Activated T-helper 1 cell treated with Interleukin-2 at 50 U/mL for 16 hours (primary cell): ENCODE measurements at regions not wholly inside any gene's neighbourhood (a gene's known extent, or its start where the extent isn't known, plus 50 kb on each side); places are given as distances from the start of the nearest gene placed in this dataset.
"Not testable (repeated sequence)": the region's sequence is repeated elsewhere in the genome, so short reads cannot be mapped to it uniquely, and the experiment has no call there.

Source experiments
- DNase-seq: peaks from one replicate; pipeline ENCODE4 v3.0.0-alpha.2; 2020; ENCODE audit warnings: low read depth

DNA sequence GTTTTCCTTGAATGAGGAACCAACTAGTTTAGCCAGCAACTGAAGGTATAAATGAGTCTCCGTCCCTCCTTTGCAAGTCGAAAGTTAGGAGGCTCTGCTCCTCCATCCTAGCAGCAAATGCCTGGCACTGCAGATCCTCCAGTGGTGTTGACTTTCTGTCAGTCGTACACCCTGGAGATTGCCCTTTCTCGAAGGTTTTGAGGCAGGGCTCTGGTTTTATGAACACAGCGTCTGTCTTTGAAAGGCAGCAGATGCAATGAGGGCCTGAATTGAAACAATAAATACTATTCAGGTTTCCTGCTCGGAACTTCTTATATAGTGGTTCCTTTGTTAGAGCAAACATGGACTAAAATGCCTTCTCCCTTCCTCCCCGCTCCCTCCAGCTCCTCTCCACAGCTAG is 284.0 kb downstream of the TMEM38B start:
- DNase-seq: no peak

DNA sequence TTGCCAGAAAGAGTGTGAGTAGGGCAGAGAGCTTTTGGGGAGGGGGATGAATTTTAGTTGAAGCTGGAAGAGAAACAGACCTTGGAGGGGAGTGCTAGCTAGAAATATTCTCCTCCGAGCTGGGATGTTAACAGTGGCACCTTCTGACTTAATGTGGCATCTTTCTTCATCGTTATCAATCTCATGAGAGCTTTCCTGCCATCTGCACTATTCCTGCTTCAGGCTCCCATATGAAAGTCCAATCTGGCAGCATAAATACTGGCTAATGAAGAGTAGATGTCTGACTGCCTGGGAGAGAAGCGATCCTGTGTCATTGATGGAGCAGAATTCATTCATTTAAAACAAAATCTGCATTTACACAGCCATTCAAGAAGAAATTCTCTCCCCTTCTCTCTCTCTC is 284.5 kb downstream of the TMEM38B start:
- DNase-seq: no peak

DNA sequence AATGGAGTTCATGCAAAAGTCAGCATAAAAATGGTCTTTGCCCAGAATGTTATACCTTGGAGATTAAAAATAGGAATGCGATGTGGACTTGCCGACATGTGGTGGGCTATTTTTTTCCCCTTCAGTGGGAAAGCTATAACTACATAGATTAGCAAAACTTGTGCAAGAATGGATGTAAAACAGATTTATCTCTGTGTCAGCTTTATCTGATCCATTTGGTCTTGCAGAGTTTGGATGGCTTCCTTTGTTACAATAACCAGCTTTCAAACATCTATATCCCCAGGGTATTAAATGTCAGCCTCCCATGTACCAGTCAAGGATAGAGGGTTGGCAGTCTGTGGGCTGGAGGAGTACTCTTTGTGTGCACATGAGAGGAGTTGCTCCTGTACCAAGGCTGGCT is 284.9 kb downstream of the TMEM38B start:
- no peak for DNase-seq

DNA sequence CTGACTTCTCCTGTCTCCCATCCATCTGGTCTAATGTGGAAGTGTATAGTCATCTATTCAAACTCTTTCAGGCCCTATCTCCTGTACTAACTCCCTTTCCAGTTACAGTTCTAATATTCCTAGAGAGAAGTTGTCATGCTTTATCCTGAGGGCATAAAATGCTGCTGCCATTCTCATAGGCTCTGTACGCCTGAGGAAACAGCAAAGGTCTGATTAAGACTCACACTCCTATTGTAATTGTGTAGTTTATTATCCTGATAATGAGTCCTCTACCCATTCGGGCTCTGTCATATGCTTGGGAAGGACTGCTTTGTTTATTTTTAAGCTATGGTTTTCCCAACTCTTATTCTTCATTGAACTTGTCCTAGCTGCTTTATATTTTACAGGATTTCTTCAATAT is 290.4 kb downstream of the TMEM38B start:
- DNase-seq: no peak

DNA sequence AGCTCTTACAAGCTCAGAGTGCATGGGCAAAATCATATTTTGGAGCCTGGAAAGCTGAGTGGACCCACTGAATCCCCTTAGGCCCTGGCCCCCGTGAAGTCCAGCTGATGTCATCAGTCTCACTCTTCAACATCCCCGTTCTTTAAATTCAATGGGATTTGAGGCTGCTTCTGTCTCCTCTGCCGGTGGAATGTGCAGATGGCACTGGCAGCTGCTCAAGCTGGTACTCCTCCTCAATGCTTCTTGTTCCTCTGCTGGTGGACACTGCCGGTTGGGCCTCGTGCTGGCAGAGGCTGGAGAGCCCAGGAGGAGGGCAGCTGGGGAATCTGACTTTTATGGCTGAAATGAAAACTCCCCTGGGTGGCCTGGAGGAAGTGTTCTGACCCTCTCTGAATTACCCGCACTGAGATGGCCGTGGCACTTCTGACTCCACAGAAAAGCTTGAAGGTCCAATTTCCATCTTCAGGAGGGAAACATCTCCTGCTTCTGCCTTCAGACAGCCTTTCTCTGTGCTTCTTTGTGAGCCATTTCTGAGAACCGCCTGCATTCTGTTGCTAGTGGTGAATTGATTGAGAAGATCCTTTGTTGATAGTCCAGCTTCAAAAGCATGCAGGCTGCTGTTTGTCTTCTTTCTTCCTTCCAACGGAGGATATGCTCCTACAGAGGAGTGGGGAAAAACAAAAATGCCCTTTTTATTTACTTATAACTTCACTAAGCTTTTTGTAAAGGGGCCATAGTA is 298.9 kb downstream of the TMEM38B start:
- no peak for DNase-seq

DNA sequence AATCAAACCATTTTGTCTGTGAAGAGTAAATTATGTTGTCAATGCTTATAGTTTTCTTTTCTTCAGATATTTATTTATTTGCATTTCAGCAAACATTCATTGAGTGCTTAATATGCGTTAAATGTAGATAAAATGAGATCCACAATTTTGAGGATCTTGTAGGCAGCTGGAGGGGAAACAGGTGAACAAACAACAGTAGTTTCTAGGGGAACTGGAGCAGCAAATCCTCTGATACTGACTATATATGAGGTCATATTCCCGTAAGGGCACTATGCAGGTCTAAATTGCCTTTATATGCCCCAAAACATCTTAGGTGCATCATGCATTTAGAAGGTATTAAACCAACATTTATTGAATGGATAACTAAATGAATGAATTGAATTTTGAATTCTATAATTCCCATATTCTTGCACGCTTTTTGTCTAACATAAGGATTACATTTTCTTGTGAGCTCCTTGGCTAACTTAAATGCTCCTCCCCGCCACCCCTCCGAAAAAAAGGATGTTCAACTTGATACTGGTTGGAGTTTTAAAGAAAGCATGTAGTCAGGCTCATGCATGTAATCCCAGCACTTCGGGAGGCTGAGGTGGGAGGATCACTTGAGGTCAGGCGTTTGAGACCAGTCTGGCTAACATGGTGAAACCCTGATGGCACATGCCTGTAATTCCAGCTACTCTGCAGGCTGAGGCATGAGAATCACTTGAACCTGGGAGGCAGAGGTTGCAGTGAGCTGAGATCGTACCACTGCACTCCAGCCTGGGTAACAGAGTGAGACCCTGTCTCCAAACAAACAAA is 299.8 kb downstream of the TMEM38B start:
- DNase-seq: no peak

DNA sequence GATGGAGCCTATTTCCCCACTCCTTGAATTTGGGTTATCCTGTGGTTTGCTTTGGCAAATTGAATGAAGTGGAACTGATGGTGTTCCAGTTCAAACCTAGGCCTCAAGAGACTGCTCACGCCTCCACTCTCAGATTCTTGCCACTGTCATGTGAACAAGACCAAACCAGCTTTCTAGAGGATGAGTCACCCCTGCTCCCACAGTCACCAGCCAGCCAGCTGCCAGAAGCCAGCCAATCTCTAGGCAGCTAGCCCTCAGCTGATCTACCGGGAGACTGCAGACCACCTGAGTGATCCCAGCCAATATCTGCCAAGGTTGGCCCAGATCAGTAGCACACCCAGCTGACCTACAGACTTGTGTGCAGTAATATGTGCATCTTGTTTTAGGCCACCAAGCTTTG is 300.6 kb downstream of the TMEM38B start:
- no peak for DNase-seq

DNA sequence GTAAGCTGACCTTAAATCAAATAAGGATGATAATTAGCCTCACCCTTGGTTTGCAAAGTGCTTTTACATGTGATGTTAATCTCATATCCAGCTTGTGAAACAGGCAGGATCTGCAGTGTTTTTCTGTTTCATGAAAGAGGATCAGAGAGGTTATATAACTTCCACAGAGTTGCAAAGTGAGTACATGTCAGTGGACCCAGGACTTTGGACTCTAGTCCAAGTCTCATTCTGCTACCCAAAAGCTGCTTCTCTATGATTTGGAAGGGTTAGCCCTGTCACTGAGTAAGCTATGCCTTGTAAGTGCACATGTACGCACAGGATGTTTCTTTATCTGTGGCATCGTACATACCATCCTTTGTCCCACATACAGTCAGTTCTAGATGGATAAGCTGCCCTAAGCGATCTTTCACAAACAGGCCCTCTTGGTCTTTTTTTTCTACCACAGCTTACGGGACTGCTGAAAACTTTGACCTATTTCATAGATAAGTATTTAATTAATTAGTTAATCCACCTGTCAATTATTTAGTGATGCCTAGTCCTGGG is 322.9 kb downstream of the TMEM38B start:
- no peak for DNase-seq

DNA sequence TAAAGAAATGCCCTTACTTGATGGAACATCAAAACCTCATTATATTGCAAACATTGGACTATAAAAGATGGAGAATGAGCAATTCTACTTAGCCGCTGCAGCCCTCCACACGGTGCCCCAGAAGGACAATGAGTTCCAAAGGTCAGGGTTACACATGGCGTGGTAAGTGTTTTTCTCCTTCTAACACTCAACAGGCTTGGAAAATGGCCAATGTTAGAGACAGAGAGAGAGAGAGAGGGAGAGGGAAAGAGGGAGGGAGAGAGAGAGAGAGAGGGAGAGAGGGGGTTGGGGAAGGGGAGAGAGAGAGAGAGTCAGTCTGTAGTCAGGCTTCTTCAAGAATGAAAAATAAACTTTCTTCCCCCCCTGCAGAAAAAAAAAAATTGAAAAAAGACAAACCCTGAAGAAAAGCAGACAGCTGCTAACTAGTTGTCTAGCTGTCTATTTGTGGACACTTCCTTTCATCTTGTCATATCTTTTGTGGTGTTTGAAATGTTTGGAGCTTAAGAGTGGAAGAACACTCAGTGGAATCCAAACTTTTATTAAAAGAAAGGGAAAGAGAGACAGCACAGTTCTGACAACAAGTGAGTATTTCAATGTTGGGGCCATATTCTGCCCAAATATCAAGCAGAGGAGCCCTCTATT is 324.8 kb downstream of the TMEM38B start:
- no peak for DNase-seq

DNA sequence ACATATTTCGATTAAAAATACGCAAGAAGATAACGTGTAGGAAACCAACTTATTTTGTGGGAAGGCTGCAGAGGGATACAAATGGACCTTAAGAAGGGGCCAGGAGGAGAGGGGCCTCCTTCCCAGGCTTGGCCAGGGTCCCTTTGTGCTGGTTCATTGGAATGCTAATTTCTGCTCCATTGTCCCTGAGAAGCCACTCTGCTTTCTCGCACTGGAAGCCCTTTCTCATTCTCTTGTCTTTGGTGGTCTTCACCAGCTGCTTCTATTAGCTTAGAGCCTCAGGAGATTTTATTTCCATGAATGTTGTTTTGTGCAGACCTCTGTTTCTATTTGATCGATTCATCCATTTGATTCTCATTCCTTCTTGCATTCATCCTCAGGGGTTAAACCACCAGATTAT is 325.4 kb downstream of the TMEM38B start:
- no peak for DNase-seq

DNA sequence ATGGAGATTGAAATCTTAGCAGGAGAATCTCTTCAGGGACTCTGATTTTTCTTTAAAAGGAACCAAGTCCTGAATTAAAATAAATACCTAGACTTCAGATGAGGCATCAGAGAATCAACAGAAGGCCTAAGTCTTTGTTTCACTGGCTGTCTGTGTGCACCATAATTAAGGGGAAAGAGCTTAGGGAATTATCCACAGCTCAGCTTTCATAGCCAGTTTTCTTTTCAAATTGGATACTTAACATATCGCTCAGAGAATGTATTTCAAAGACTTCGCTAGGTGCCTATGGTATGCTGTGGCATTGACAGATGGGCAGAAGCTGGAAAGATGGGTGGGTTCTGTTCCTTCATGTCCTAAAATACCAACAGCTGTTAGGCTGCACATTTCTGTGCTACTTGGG is 325.8 kb downstream of the TMEM38B start:
- no peak for DNase-seq

DNA sequence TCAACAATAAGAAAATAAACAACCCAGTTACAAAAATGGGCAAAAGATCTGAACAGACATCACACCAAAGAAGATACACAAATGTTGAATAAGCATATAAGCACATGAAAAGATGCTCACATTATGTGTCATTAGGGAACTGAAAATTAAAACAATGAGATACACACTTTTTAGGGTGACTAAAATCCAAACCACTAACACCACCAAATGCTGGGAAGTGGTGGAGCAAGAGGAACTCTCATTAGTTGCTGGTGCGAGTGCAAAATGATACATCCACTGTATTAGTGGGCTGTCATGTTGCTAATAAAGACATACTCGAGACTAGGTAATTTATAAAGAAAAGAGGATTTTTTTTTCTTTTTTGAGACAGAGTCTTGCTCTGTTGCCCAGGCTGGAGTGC is 329.1 kb downstream of the TMEM38B start:
- no peak for DNase-seq

DNA sequence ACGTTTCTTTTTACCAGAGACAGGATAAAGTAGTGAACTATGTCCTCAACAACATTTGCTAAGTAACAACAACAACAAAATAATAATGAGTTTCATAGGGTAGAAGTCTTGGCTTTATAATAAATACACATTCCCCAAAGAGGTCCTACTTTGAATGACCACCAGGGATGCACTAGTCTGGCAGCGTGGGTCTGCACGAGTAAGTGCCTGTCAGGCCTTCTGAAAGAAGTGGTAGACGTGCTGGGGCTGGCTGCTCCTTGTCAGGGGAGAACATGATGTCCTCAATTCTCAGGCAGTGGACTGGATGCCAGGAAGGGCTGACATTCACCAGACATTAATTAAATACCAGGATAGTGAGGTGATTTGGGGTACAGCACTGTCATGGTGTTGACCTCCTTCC is 331.1 kb downstream of the TMEM38B start:
- no peak for DNase-seq

DNA sequence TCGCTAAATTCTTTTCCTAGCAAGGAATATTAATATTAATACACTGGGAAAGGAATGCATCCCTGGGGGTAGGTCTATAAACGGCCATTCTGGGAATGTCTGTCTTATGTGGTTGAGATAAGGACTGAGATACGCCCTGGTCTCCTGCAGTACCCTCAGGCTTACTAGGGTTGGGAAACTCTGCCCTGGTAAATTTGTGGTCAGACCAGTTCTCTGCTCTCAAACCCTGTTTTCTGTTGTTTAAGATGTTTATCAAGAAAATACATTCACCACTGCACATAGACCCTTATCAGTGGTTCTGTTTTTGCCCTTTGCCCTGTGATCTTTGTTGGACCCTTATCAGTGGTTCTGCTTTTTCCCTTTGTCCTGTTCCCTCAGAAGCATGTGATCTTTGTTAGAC is 335.8 kb downstream of the TMEM38B start:
- DNase-seq: not testable (repeated sequence)

DNA sequence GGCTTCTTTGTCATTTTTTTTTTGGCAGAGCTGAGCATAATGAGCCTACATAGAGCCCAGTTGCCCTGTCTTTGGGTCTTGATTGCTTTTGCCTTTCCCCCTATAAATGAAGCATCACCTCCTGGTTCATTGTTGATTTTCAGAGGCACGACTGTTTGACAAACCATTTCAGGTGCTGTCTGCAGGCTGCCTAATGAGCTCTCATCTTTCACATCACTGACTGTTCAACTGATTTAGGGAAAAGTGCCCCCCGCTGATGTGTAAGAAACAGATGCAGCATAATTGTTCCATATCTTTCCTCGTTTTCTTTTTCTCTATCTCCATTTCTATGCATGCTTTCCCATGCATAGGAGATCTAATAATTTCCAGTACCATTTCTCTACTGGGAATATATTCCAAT is 338.6 kb downstream of the TMEM38B start:
- DNase-seq: no peak

DNA sequence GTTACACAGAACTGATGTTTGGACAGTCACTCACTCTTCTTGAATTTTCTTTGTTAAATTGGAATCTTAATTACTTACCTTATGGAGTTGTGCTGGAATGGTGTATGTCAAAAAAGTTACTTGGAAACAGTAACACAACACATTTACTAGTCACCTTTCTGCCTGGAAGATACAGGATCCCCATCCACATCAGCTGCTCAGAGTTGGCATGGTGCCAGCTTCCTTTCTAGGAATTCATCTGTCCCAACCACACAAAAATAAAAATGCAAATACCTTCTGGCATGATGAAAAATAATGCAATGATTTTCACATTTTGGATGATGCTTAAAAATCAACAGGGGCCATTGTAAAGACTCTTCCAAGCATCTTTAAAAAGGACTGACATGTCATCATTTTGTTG is 341.5 kb downstream of the TMEM38B start:
- no peak for DNase-seq

DNA sequence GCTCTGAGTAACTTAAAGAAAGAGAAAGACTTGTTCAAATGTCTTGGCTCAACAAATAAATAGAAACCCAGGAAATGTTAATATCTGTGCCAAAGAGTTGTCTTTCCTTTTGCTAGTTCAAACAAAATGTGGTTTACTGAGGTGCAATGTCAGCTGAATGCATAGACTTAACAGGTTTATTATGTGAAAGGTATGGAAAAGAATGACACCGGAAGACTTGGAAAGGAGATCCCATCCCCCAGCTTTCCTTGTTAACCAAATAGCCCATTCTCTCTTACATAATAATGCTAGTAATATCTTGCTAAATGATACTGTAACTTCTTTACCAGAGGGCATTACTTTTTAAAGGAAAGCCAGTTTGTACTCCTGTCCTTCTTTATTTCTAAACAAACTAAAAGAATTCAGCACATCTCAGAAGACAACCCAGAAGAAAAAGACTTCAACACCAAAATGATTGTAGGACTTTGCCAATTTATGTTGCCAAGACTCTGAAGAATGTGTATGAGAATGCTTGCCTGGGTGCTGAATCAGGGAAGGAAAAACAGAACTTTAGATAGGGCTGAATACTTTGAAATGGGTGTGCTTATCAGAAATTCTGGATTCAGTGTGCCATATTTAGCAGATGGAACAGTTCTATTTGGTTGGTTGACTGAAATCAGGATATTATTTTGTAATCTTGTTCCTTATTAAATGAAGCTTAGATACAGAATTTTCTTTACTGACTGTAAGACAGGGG is 344.1 kb downstream of the TMEM38B start:
- no peak for DNase-seq

DNA sequence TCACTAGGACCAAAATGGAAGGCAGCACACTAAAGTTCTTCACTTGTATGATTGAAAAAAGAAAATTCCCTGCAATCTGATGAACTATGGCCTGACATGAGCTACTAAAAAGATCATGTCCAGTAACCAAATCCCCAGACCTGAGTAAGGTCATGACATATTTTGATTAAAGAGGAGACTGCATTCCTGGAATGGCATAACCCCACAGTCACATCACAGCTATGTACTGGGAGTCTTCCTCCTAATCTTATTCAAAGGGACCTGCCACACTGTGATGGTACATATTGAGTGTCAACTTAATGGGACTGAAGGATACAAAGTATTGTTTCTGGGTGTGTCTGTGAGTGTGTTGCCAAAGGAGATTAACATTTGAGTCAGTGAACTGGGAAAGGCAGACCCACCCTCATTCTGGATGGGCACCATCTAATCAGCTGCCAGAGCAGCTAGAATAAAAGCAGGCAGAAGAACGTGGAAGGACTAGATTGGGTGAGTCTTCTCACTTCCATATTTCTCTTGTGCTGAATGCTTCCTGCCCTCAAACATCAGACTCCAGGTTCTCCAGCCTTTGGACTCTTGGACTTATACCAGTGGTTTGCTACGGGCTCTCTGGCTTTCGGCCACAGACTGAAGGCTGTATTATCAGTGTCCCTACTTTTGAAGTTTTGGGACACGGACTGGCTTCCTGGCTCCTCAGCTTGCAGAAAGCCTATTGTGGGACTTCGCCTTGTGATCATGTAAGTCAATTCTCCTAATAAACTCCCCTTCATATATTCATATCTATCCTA is 345.0 kb downstream of the TMEM38B start:
- DNase-seq: no peak

DNA sequence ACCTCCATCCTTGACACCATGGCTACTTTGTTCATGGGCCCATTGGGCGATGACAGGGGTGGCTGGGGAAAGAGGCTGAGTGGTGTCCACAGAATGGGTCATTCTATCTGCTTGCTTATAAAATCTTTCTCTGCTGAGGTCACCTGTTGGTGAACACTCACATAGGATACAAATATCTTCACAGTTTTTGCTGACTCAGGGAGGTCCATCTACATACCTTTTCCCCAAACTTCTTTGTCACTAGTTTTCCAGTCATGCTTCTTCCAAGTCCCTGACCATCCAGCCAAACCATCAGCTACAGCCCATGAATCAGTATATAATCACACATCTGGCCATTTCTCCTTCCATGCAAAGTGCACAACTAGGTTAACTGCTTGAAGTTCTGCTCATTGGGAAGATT is 347.6 kb downstream of the TMEM38B start:
- not testable (repeated sequence) for DNase-seq

DNA sequence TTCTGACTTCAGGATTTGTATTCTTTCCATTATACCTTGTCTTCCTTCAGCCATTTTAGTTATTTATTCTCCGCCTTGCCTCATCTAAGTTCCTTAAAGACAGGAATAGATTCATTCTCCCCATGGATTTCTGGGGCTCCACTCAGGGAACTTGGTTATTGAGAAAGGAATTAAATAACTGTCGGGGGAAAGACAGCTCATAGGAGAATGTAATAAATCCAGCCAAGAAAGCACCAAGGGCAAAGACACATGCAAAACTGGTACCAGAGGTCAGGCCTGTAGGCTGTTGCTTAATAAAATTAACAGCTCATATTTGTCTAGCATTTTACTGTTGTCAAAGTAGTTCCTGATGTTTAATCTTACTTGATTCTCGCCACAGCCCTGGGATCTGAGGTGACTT is 357.2 kb downstream of the TMEM38B start:
- DNase-seq: no peak

DNA sequence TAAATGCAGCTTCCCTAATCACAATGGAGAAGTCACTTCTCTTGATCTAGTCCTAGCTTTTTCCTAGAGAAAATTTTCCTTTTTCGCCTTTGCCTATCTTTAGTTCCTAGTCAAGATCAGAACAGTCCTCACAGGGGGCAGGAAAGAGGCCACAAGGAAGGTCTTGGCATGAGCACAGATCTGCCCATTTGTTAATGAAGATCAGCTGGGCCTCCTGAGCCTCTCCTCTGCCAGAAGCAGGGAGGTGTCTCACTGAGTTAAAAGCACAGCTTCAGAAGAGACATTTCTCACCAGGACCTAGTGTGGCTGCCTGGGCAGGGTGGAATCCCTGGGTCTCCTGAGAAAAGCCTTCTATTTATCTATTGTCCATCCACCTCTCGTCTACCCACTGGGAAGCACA is 357.8 kb downstream of the TMEM38B start:
- no peak for DNase-seq
